Activated T-cell treated with anti-CD3 and anti-CD28 coated beads, Interleukin-2, amount 50 U/mL, for 24 hours (primary cell): ENCODE measurements at regions not wholly inside any gene's neighbourhood (a gene's known extent, or its start where the extent isn't known, plus 50 kb on each side); places are given as distances from the start of the nearest gene placed in this dataset.
"Not testable (repeated sequence)": the region's sequence is repeated elsewhere in the genome, so short reads cannot be mapped to it uniquely, and the experiment has no call there.

Experiments
- DNase-seq: peaks from one replicate; pipeline ENCODE4 v3.0.0-alpha.2; 2020
- H3K27ac Mint-ChIP-seq: 2 replicates; pipeline ENCODE4 v1.8.0; 2020; ENCODE audit warnings: mild to moderate bottlenecking, mixed read lengths
- H3K27me3 Mint-ChIP-seq: 2 replicates; pipeline ENCODE4 v1.8.0; 2020; ENCODE audit warnings: mixed read lengths
- H3K36me3 Mint-ChIP-seq: 2 replicates; pipeline ENCODE4 v1.8.0; 2020; ENCODE audit warnings: low read depth, mixed read lengths
- H3K4me1 Mint-ChIP-seq: 2 replicates; pipeline ENCODE4 v1.8.0; 2020; ENCODE audit warnings: low read depth, mixed read lengths
- H3K4me3 Mint-ChIP-seq: 2 replicates; pipeline ENCODE4 v1.8.0; 2020; ENCODE audit warnings: mild to moderate bottlenecking, moderate library complexity, mixed read lengths
- H3K9me3 Mint-ChIP-seq: 2 replicates; pipeline ENCODE4 v1.8.0; 2020; ENCODE audit warnings: mixed read lengths

GRCh38 chr11:69892237-69892985 is 73.2 kb upstream of the FGF3 start:
- no peak for DNase-seq
- Mint-ChIP-seq H3K27ac (no peak overlapping the region), H3K9me3 (no peaks in the 10 kb centered on the region), H3K27me3 (peaks cover 68% of the 10 kb centered on the region), H3K4me1 (no peaks in the 10 kb centered on the region), H3K36me3 (no peaks in the 10 kb centered on the region), H3K4me3 (no peak overlapping the region)

- DNase-seq = no peak
- Mint-ChIP-seq H3K36me3 (no peaks in the 10 kb centered on the region), H3K27ac (no peak overlapping the region), H3K9me3 (no peaks in the 10 kb centered on the region), H3K4me1 (no peaks in the 10 kb centered on the region), H3K27me3 (peaks cover 72% of the 10 kb centered on the region), H3K4me3 (no peak overlapping the region)
These were observed 73.9 kb upstream of the FGF3 start for GRCh38 chr11:69892986-69893555.

GRCh38 chr11:69893631-69894030 is 74.4 kb upstream of the FGF3 start:
- Mint-ChIP-seq H3K9me3 (no peaks in the 10 kb centered on the region), H3K4me1 (no peaks in the 10 kb centered on the region), H3K27ac (no peak overlapping the region), H3K4me3 (no peak overlapping the region), H3K27me3 (peaks cover 72% of the 10 kb centered on the region), H3K36me3 (no peaks in the 10 kb centered on the region)
- no peak for DNase-seq

GRCh38 chr11:69894181-69894611 is 75.0 kb upstream of the FGF3 start:
- H3K27ac Mint-ChIP-seq = no peak overlapping the region
- H3K27me3 Mint-ChIP-seq = peaks cover 72% of the 10 kb centered on the region
- no peak for DNase-seq
- H3K4me1 Mint-ChIP-seq = no peaks in the 10 kb centered on the region
- H3K4me3 Mint-ChIP-seq = no peak overlapping the region
- H3K36me3 Mint-ChIP-seq = no peaks in the 10 kb centered on the region
- no peaks in the 10 kb centered on the region for H3K9me3 Mint-ChIP-seq

- no peaks in the 10 kb centered on the region for H3K4me1 Mint-ChIP-seq
- H3K4me3 Mint-ChIP-seq = no peak overlapping the region
- no peak overlapping the region for H3K27ac Mint-ChIP-seq
- no peaks in the 10 kb centered on the region for H3K36me3 Mint-ChIP-seq
- no peaks in the 10 kb centered on the region for H3K9me3 Mint-ChIP-seq
- no peak for DNase-seq
- peaks cover 72% of the 10 kb centered on the region for H3K27me3 Mint-ChIP-seq
These were observed 75.4 kb upstream of the FGF3 start for GRCh38 chr11:69894648-69895047.

- Mint-ChIP-seq H3K36me3 (no peaks in the 10 kb centered on the region), H3K4me1 (no peaks in the 10 kb centered on the region), H3K27ac (no peak overlapping the region), H3K9me3 (no peaks in the 10 kb centered on the region), H3K27me3 (peaks cover 56% of the 10 kb centered on the region), H3K4me3 (no peak overlapping the region)
- no peak for DNase-seq
These were observed 77.0 kb upstream of the FGF3 start for GRCh38 chr11:69896250-69896649.

- H3K27me3 Mint-ChIP-seq = peaks cover 45% of the 10 kb centered on the region
- H3K36me3 Mint-ChIP-seq = no peaks in the 10 kb centered on the region
- H3K4me3 Mint-ChIP-seq = no peak overlapping the region
- no peak for DNase-seq
- H3K9me3 Mint-ChIP-seq = no peaks in the 10 kb centered on the region
- no peaks in the 10 kb centered on the region for H3K4me1 Mint-ChIP-seq
- H3K27ac Mint-ChIP-seq = no peak overlapping the region
These were observed 78.9 kb upstream of the FGF3 start for GRCh38 chr11:69898123-69898522.

GRCh38 chr11:69899957-69900821 is 81.0 kb upstream of the FGF3 start:
- Mint-ChIP-seq H3K4me3 (no peak overlapping the region), H3K27ac (no peak overlapping the region), H3K9me3 (no peaks in the 10 kb centered on the region), H3K4me1 (no peaks in the 10 kb centered on the region), H3K27me3 (peaks cover 30% of the 10 kb centered on the region), H3K36me3 (no peaks in the 10 kb centered on the region)
- DNase-seq = no peak

- H3K36me3 Mint-ChIP-seq, DNase-seq: not testable (repeated sequence)
These were observed 81.6 kb upstream of the FGF3 start for GRCh38 chr11:69900822-69901302.

GRCh38 chr11:69902337-69902736 is 83.1 kb upstream of the FGF3 start:
- H3K4me1 Mint-ChIP-seq = no peaks in the 10 kb centered on the region
- H3K4me3 Mint-ChIP-seq = no peak overlapping the region
- no peaks in the 10 kb centered on the region for H3K9me3 Mint-ChIP-seq
- peaks cover 44% of the 10 kb centered on the region for H3K27me3 Mint-ChIP-seq
- no peaks in the 10 kb centered on the region for H3K36me3 Mint-ChIP-seq
- no peak overlapping the region for H3K27ac Mint-ChIP-seq
- DNase-seq = no peak

More at GRCh38 chr11:69900822-69901302, 81.6 kb upstream of the FGF3 start:
- H3K4me1 Mint-ChIP-seq, H3K27ac Mint-ChIP-seq, H3K9me3 Mint-ChIP-seq, H3K4me3 Mint-ChIP-seq: not testable (repeated sequence)
- H3K27me3 Mint-ChIP-seq = peaks cover 32% of the 10 kb centered on the region

- no peak for DNase-seq
- Mint-ChIP-seq H3K27ac (no peak overlapping the region), H3K4me1 (no peaks in the 10 kb centered on the region), H3K36me3 (no peaks in the 10 kb centered on the region), H3K27me3 (peaks cover 42% of the 10 kb centered on the region), H3K4me3 (no peak overlapping the region), H3K9me3 (no peaks in the 10 kb centered on the region)
These were observed 84.0 kb upstream of the FGF3 start for GRCh38 chr11:69903211-69903610.

GRCh38 chr11:69904161-69904973 is 85.2 kb upstream of the FGF3 start:
- no peak overlapping the region for H3K27ac Mint-ChIP-seq
- no peaks in the 10 kb centered on the region for H3K9me3 Mint-ChIP-seq

GRCh38 chr11:69904974-69905535 is 85.8 kb upstream of the FGF3 start:
- Mint-ChIP-seq H3K4me1 (no peaks in the 10 kb centered on the region), H3K27ac (no peak overlapping the region), H3K9me3 (no peaks in the 10 kb centered on the region), H3K4me3 (no peak overlapping the region), H3K27me3 (peaks cover 41% of the 10 kb centered on the region), H3K36me3 (no peaks in the 10 kb centered on the region)
- DNase-seq = no peak

More at GRCh38 chr11:69904161-69904973, 85.2 kb upstream of the FGF3 start:
- Mint-ChIP-seq H3K4me3 (no peak overlapping the region), H3K27me3 (peaks cover 43% of the 10 kb centered on the region), H3K36me3 (no peaks in the 10 kb centered on the region), H3K4me1 (no peaks in the 10 kb centered on the region)
- no peak for DNase-seq
